PC-3 (cell line): ENCODE measurements at regions not wholly inside any gene's neighbourhood (a gene's known extent, or its start where the extent isn't known, plus 50 kb on each side); places are given as distances from the start of the nearest gene placed in this dataset.

ENCODE experiments used
- ATAC-seq: fragments of 200-7000 bp; cut with Tn5 transposase; 2 replicates; pipeline ENCODE4 v1.9.1; 2020; ENCODE audit warnings: mild to moderate bottlenecking, moderate library complexity
- BruUV-seq: library from RNA; stranded (reverse); fragments of 400-500 nt; replicated peaks from 2 replicates; lab custom pipeline; 2021; lab: Mats Ljungman, UMichigan
- CTCF ChIA-PET: fragments of 300-600 bp; sonication (Branson Sonifier 250); formaldehyde crosslinking; loops from one replicate; lab custom pipeline; 2022; ENCODE audit warnings: antibody characterized with exemption; lab: Charles Lee
- POLR2A ChIA-PET: fragments of 300-600 bp; sonication (Branson Sonifier 250); formaldehyde crosslinking; loops from one replicate; lab custom pipeline; 2022; ENCODE audit warnings: antibody characterized with exemption; ENCODE audit not compliant: unreplicated experiment; lab: Charles Lee
- DNase-seq: peaks from one replicate; pipeline ENCODE4 v3.0.0-alpha.2; 2015
- H2AFZ ChIP-seq: fragments of 300-600 bp; sonication (generic); 2 replicates; pipeline ENCODE4 v1.6.0; 2016; ENCODE audit warnings: antibody characterized with exemption, low read length
- H3F3A ChIP-seq: fragments of 300-600 bp; sonication (generic); one replicate; pipeline ENCODE4 v1.6.0; 2017; ENCODE audit warnings: antibody characterized with exemption, low read length, control low read depth, mild to moderate bottlenecking; ENCODE audit not compliant: unreplicated experiment
- H3K27ac ChIP-seq: fragments of 300-600 bp; sonication (generic); 2 replicates; pipeline ENCODE4 v1.5.1; 2016; ENCODE audit warnings: mild to moderate bottlenecking, low read length
- H3K27me3 ChIP-seq: fragments of 300-600 bp; sonication (generic); 2 replicates; pipeline ENCODE4 v1.6.1; 2016; ENCODE audit warnings: low read length, mixed read lengths
- H3K36me3 ChIP-seq: fragments of 300-600 bp; sonication (generic); 2 replicates; pipeline ENCODE4 v1.6.1; 2016; ENCODE audit warnings: low read depth, mixed run types, low read length, mixed read lengths
- H3K4me1 ChIP-seq: fragments of 300-600 bp; sonication (generic); 2 replicates; pipeline ENCODE4 v1.5.1; 2016; ENCODE audit warnings: low read length; ENCODE audit not compliant: insufficient read depth
- H3K4me2 ChIP-seq: fragments of 300-600 bp; sonication (generic); 2 replicates; pipeline ENCODE4 v1.6.0; 2016; ENCODE audit warnings: low read length
- H3K4me3 ChIP-seq: fragments of 300-600 bp; sonication (generic); 2 replicates; pipeline ENCODE4 v1.5.1; 2016; ENCODE audit warnings: mild to moderate bottlenecking, low read length, mixed read lengths
- H3K79me2 ChIP-seq: fragments of 300-600 bp; sonication (generic); 2 replicates; pipeline ENCODE4 v1.6.1; 2017; ENCODE audit warnings: low read length, mixed read lengths
- H3K9ac ChIP-seq: fragments of 300-600 bp; sonication (generic); 2 replicates; pipeline ENCODE4 v1.6.0; 2016; ENCODE audit warnings: mild to moderate bottlenecking, low read length
- H3K9me2 ChIP-seq: fragments of 300-600 bp; sonication (generic); replicated peaks from 2 replicates; pipeline ENCODE4 v1.6.1; 2016; ENCODE audit warnings: mixed run types, low read length, mixed read lengths
- H3K9me3 ChIP-seq: fragments of 300-600 bp; sonication (generic); 2 replicates; pipeline ENCODE4 v1.6.1; 2016; ENCODE audit warnings: low read length, mixed read lengths
- H4K20me1 ChIP-seq: fragments of 300-600 bp; sonication (generic); 2 replicates; pipeline ENCODE4 v1.6.1; 2016; ENCODE audit warnings: low read length, mixed read lengths
- EZH2 ChIP-seq: fragments of 300-600 bp; sonication (generic); IDR thresholded peaks from one replicate; pipeline ENCODE4 v1.6.1; 2017; ENCODE audit warnings: antibody characterized with exemption, mild to moderate bottlenecking, low read length; ENCODE audit not compliant: unreplicated experiment
- EZH2phosphoT487 ChIP-seq: fragments of 300-600 bp; sonication (generic); IDR thresholded peaks from 2 replicates; pipeline ENCODE4 v1.6.1; 2018; ENCODE audit warnings: mild to moderate bottlenecking, antibody characterized with exemption, low read length, borderline replicate concordance
- intact Hi-C: fragments of 100-400 bp; cut with micrococcal nuclease; formaldehyde crosslinking; loops from 2 replicates; pipeline ENCODE4 v1.9.0; 2023
- TF ChIP-seq, protein P1 (sequence below): fragments of 300-600 bp; sonication (generic); conservative IDR thresholded peaks from 2 replicates; pipeline ENCODE4 v1.5.1; 2017; ENCODE audit warnings: antibody characterized with exemption, low read depth, mild to moderate bottlenecking, low read length

DNA sequence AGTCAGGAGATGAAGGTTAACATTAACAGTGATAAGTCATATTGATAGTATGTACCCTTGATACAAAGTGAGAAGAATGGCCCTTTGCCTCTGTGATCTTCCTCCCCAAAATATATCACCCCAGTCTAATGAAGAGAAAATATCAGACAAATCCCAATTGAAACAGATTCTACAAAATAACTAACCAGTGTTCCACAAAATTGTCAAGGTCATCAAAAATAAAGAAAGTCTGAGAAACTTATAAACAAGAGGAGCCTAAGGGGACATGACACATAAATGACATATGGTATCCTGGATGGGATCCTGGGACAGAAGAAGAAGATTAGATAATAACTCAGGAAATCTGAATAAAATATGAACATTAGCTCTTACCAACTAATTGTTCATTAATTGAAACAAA, 398.4 kb downstream of the DSC3 start:
- intact Hi-C loops: no loop called here
- Histone ChIP-seq H3K27me3 (no peaks in the 10 kb centered on the region), H3K9me3 (no peaks in the 10 kb centered on the region), H3K36me3 (no peaks in the 10 kb centered on the region), H3K9me2 (no peaks in the 10 kb centered on the region), H3F3A (no peaks in the 10 kb centered on the region), H3K79me2 (no peaks in the 10 kb centered on the region), H3K4me2 (no peak overlapping the region), H3K4me1 (no peaks in the 10 kb centered on the region), H2AFZ (no peak overlapping the region), H4K20me1 (no peaks in the 10 kb centered on the region), H3K9ac (no peak overlapping the region), H3K27ac (no peak overlapping the region), H3K4me3 (no peak overlapping the region)
- ChIA-PET CTCF (no interaction called here), POLR2A (no interaction called here)
- DNase-seq (no peak), ATAC-seq (no peak)
- TF ChIP-seq EZH2: no peak
- BruUV-seq: no TSS peak

GRCh38 chr18:30639361-30639760, 403.2 kb downstream of the DSC3 start:
- no peak overlapping the region for H3K27ac ChIP-seq
- H3K4me2 ChIP-seq: no peak overlapping the region
- ChIA-PET POLR2A (no interaction called here), CTCF (no interaction called here)
- no peaks in the 10 kb centered on the region for H3K79me2 ChIP-seq
- H3K36me3 ChIP-seq: no peaks in the 10 kb centered on the region
- H4K20me1 ChIP-seq: no peaks in the 10 kb centered on the region
- H3K4me3 ChIP-seq: no peak overlapping the region
- H3K27me3 ChIP-seq: no peaks in the 10 kb centered on the region
- no peaks in the 10 kb centered on the region for H3F3A ChIP-seq
- ATAC-seq (no peak), DNase-seq (no peak)
- no peak for TF ChIP-seq EZH2phosphoT487
- no peaks in the 10 kb centered on the region for H3K9me2 ChIP-seq
- H3K9ac ChIP-seq: no peak overlapping the region
- BruUV-seq: no TSS peak
- H3K9me3 ChIP-seq: no peaks in the 10 kb centered on the region
- H2AFZ ChIP-seq: no peak overlapping the region
- intact Hi-C loops: no loop called here
- no peaks in the 10 kb centered on the region for H3K4me1 ChIP-seq

DNA sequence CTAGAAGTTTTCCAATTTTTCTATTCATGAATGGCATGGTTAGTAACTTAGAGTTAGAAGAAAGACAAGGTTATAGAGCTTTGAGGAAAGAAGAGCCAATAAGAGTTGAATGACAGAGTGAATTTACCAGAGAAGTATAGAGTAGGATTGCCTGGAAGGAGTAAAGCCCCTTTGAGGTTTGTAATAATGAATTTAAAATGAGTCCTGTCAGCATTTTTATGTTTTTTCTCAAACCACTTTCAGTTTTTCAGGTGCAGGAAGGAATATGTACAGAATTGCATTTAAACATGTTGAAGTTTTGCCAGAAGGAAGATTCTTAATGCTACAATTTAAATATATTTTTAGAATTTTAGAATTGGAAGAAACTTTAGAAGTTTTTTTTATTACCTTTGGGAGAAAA, 408.3 kb downstream of the DSC3 start:
- ATAC-seq (no peak), DNase-seq (no peak)
- Histone ChIP-seq H2AFZ (no peak overlapping the region), H3K9ac (no peak overlapping the region), H3K79me2 (no peaks in the 10 kb centered on the region), H4K20me1 (no peaks in the 10 kb centered on the region), H3F3A (no peaks in the 10 kb centered on the region), H3K36me3 (no peaks in the 10 kb centered on the region), H3K9me2 (no peaks in the 10 kb centered on the region), H3K9me3 (no peaks in the 10 kb centered on the region), H3K27ac (no peak overlapping the region), H3K4me3 (no peak overlapping the region), H3K4me2 (no peak overlapping the region), H3K27me3 (no peaks in the 10 kb centered on the region), H3K4me1 (no peaks in the 10 kb centered on the region)
- POLR2A ChIA-PET: no interaction called here
- no TSS peak for BruUV-seq
- TF ChIP-seq EZH2: no peak
- TF ChIP-seq, protein P1, sequence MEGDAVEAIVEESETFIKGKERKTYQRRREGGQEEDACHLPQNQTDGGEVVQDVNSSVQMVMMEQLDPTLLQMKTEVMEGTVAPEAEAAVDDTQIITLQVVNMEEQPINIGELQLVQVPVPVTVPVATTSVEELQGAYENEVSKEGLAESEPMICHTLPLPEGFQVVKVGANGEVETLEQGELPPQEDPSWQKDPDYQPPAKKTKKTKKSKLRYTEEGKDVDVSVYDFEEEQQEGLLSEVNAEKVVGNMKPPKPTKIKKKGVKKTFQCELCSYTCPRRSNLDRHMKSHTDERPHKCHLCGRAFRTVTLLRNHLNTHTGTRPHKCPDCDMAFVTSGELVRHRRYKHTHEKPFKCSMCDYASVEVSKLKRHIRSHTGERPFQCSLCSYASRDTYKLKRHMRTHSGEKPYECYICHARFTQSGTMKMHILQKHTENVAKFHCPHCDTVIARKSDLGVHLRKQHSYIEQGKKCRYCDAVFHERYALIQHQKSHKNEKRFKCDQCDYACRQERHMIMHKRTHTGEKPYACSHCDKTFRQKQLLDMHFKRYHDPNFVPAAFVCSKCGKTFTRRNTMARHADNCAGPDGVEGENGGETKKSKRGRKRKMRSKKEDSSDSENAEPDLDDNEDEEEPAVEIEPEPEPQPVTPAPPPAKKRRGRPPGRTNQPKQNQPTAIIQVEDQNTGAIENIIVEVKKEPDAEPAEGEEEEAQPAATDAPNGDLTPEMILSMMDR: no peak
- no peak for TF ChIP-seq EZH2phosphoT487
- intact Hi-C loops: no loop called here
- CTCF ChIA-PET: no interaction called here

- Histone ChIP-seq H3K27me3 (no peaks in the 10 kb centered on the region), H3K9ac (no peak overlapping the region), H3K36me3 (no peaks in the 10 kb centered on the region), H3K9me2 (no peaks in the 10 kb centered on the region), H3K4me1 (no peaks in the 10 kb centered on the region), H2AFZ (no peak overlapping the region), H3K27ac (no peak overlapping the region), H3K4me3 (no peak overlapping the region), H3K9me3 (no peaks in the 10 kb centered on the region), H3K4me2 (no peak overlapping the region), H3F3A (no peaks in the 10 kb centered on the region), H3K79me2 (no peaks in the 10 kb centered on the region), H4K20me1 (no peaks in the 10 kb centered on the region)
- intact Hi-C loops: no loop called here
- TF ChIP-seq EZH2 (no peak), EZH2phosphoT487 (no peak)
- TF ChIP-seq, protein P1: no peak
- CTCF ChIA-PET: no interaction called here
- no peak for DNase-seq
- BruUV-seq: no TSS peak
- ATAC-seq: no peak
- POLR2A ChIA-PET: no interaction called here
These were observed 410.4 kb downstream of the DSC3 start for GRCh38 chr18:30632071-30632698.
